DND-41 (cell line): ENCODE measurements at regions not wholly inside any gene's neighbourhood (a gene's known extent, or its start where the extent isn't known, plus 50 kb on each side); places are given as distances from the start of the nearest gene placed in this dataset.

Experiments
- ATAC-seq: fragments of 200-7000 bp; cut with Tn5 transposase; 3 replicates; pipeline ENCODE4 v1.9.1; 2021; ENCODE audit warnings: low read depth; ENCODE audit not compliant: insufficient read depth
- DNase-seq: peaks from one replicate; pipeline ENCODE4 v3.0.0-alpha.2; 2020
- H2AFZ ChIP-seq: 2 replicates; pipeline ENCODE4 v1.6.0; 2012; ENCODE audit warnings: low read depth, low read length
- H3K27ac ChIP-seq: 2 replicates; pipeline ENCODE4 v1.5.1; 2012; ENCODE audit warnings: low read length, inconsistent platforms
- H3K27me3 ChIP-seq: fragments of 200-600 bp; sonication (generic); 2 replicates; pipeline ENCODE4 v1.6.0; 2012; ENCODE audit warnings: low read length, mild to moderate bottlenecking, inconsistent platforms; ENCODE audit not compliant: insufficient read depth, poor library complexity
- H3K36me3 ChIP-seq: 2 replicates; pipeline ENCODE4 v1.5.1; 2012; ENCODE audit warnings: low read length, inconsistent platforms; ENCODE audit not compliant: insufficient read depth
- H3K4me1 ChIP-seq: 2 replicates; pipeline ENCODE4 v1.5.1; 2012; ENCODE audit warnings: mild to moderate bottlenecking, low read length; ENCODE audit not compliant: insufficient read depth
- H3K4me2 ChIP-seq: 2 replicates; pipeline ENCODE4 v1.6.0; 2012; ENCODE audit warnings: mild to moderate bottlenecking, moderate library complexity, low read length, inconsistent platforms; ENCODE audit not compliant: insufficient read depth
- H3K4me3 ChIP-seq, 2 experiments: fragments of 200-600 bp in 1 of 2; shearing (Covaris generic) in 1 of 2; 2 replicates each; pipeline ENCODE4 v1.5.1; 2012 to 2016; ENCODE audit warnings: inconsistent platforms in 2 of 2, low read length in 2 of 2, mild to moderate bottlenecking in 2 of 2, low read depth in 1 of 2, moderate library complexity in 1 of 2
- H3K79me2 ChIP-seq: 2 replicates; pipeline ENCODE4 v1.6.0; 2012; ENCODE audit warnings: low read length, inconsistent platforms; ENCODE audit not compliant: insufficient read depth
- H3K9ac ChIP-seq: 2 replicates; pipeline ENCODE4 v1.6.0; 2012; ENCODE audit warnings: low read depth, mild to moderate bottlenecking, inconsistent platforms, low read length, moderate library complexity
- H3K9me3 ChIP-seq: 2 replicates; pipeline ENCODE4 v1.5.1; 2012; ENCODE audit warnings: low read length, moderate library complexity, mild to moderate bottlenecking, inconsistent platforms; ENCODE audit not compliant: insufficient read depth, severe bottlenecking
- H4K20me1 ChIP-seq: 2 replicates; pipeline ENCODE4 v1.6.0; 2012; ENCODE audit warnings: low read length; ENCODE audit not compliant: insufficient read depth
- CTCF ChIP-seq: IDR thresholded peaks from 2 replicates; pipeline ENCODE4 v1.5.1; 2012; ENCODE audit warnings: borderline replicate concordance, low read length, moderate library complexity, mild to moderate bottlenecking; ENCODE audit not compliant: poor library complexity, severe bottlenecking; ENCODE audit errors: extremely low read depth
- EZH2 ChIP-seq: IDR thresholded peaks from 3 replicates; pipeline ENCODE4 v1.6.1; 2012; ENCODE audit warnings: borderline replicate concordance, low read depth, mild to moderate bottlenecking, moderate library complexity, low read length, inconsistent platforms; ENCODE audit not compliant: severe bottlenecking

DNA sequence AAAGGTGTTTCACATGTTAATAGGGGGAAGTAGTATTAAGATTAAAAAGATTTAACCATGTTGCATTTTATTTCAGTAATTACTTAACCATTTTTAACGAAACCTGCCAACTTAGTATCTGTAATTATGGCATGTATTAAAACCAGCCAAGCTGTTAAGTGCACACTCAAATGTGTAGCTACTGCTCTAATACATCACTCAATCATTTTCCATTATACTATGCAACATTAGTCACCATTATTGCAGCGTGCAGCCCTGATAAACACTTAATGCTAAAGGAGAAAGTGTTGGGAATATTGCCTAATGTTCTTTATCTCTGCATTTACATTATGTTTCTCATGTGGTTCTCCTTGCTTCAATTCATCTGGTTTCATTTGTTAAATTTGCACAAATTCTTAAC lies 745.9 kb upstream of the FAM98A start:
- H3K27me3 ChIP-seq = no peaks in the 10 kb centered on the region
- TF ChIP-seq CTCF (no peak), EZH2 (no peak)
- no peak overlapping the region for H2AFZ ChIP-seq
- no peak overlapping the region for H3K27ac ChIP-seq
- H3K4me1 ChIP-seq = no peaks in the 10 kb centered on the region
- H3K79me2 ChIP-seq = no peaks in the 10 kb centered on the region
- no peak overlapping the region for H3K4me3 ChIP-seq
- no peak for ATAC-seq
- no peaks in the 10 kb centered on the region for H4K20me1 ChIP-seq
- no peak for DNase-seq
- H3K4me2 ChIP-seq = no peak overlapping the region
- no peaks in the 10 kb centered on the region for H3K9me3 ChIP-seq
- H3K9ac ChIP-seq = no peak overlapping the region
- no peaks in the 10 kb centered on the region for H3K36me3 ChIP-seq

GRCh38 chr2:34340307-34340706 lies 741.2 kb upstream of the FAM98A start:
- no peaks in the 10 kb centered on the region for H3K4me1 ChIP-seq
- DNase-seq = no peak
- no peaks in the 10 kb centered on the region for H3K9me3 ChIP-seq
- no peaks in the 10 kb centered on the region for H3K36me3 ChIP-seq
- no peak overlapping the region for H3K4me3 ChIP-seq
- TF ChIP-seq EZH2 (no peak), CTCF (no peak)
- H3K4me2 ChIP-seq = no peak overlapping the region
- no peak overlapping the region for H3K27ac ChIP-seq
- ATAC-seq = no peak
- H3K9ac ChIP-seq = no peak overlapping the region
- no peak overlapping the region for H2AFZ ChIP-seq
- no peaks in the 10 kb centered on the region for H3K27me3 ChIP-seq
- H3K79me2 ChIP-seq = no peaks in the 10 kb centered on the region
- no peaks in the 10 kb centered on the region for H4K20me1 ChIP-seq

DNA sequence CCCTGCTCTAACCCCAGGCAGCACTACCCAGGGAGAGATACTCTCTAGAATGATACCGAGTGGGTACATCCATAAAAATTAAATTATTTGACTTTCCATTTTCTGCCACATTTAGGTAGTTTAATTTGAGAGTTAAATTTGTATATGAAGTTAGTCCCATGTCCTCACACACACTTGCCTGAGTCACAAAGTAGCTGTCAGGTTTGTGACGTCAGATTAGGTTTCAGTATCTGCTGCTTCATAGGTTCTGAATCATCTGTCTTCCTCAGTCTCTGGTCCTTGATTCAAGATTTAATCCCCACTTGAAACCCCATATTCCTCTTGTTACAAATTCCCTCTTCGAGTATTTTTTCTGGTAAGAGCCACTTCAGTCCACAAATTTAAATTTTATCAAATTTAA lies 738.6 kb upstream of the FAM98A start:
- TF ChIP-seq EZH2 (no peak), CTCF (no peak)
- H3K79me2 ChIP-seq = no peaks in the 10 kb centered on the region
- H4K20me1 ChIP-seq = no peaks in the 10 kb centered on the region
- H3K27me3 ChIP-seq = no peaks in the 10 kb centered on the region
- H3K4me1 ChIP-seq = no peaks in the 10 kb centered on the region
- no peaks in the 10 kb centered on the region for H3K36me3 ChIP-seq
- H3K9ac ChIP-seq = no peak overlapping the region
- H2AFZ ChIP-seq = no peak overlapping the region
- H3K9me3 ChIP-seq = no peaks in the 10 kb centered on the region
- DNase-seq (no peak), ATAC-seq (no peak)
- no peak overlapping the region for H3K4me2 ChIP-seq
- no peak overlapping the region for H3K4me3 ChIP-seq
- H3K27ac ChIP-seq = no peak overlapping the region

GRCh38 chr2:34332813-34333212 lies 733.7 kb upstream of the FAM98A start:
- H3K27ac ChIP-seq = no peak overlapping the region
- TF ChIP-seq EZH2 = no peak
- no peak for TF ChIP-seq CTCF
- H3K9ac ChIP-seq = no peak overlapping the region
- no peaks in the 10 kb centered on the region for H3K9me3 ChIP-seq
- ATAC-seq = no peak
- H3K36me3 ChIP-seq = no peaks in the 10 kb centered on the region
- H2AFZ ChIP-seq = no peak overlapping the region
- no peak overlapping the region for H3K4me3 ChIP-seq
- H3K4me1 ChIP-seq = no peaks in the 10 kb centered on the region
- DNase-seq = no peak
- no peaks in the 10 kb centered on the region for H4K20me1 ChIP-seq
- no peak overlapping the region for H3K4me2 ChIP-seq
- H3K27me3 ChIP-seq = no peaks in the 10 kb centered on the region
- H3K79me2 ChIP-seq = no peaks in the 10 kb centered on the region
